ENCODE measurements at regions not wholly inside any gene's neighbourhood (a gene's known extent, or its start where the extent isn't known, plus 50 kb on each side); places are given as distances from the start of the nearest gene placed in this dataset.

DNA sequence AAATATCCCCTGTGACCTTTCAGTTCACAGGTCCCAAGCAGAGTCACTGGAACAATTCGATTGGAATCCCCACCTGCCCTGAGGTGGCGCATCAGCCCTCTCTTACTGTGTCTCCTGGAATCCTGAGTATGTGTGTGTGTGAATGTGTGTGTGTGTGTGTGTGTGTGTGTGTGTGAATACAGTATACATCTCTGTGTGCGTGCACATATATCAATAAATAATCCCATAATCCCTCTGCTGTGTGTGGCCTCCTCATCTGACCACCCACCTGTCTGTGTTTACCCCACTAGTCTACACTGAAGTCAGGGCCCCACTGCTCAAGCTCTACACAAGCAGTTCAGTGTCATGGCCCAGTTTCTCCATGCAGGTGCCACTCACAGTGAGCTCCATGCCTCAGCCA is 187.4 kb downstream of the ERCC6L2 start:
- TF ChIP-seq CTCF (IDR thresholded peaks at IDR 0.05; ENCODE audit: low read length) (no peak), EZH2 (IDR thresholded peaks at IDR 0.05; ENCODE audit: borderline replicate concordance, low read length) (no peak)
